ENCODE measurements at regions not wholly inside any gene's neighbourhood (a gene's known extent, or its start where the extent isn't known, plus 50 kb on each side); places are given as distances from the start of the nearest gene placed in this dataset.

GRCh38 chr3:70582803-70583202 is 270.4 kb upstream of the MDFIC2 start:
- no peak overlapping the region for H3K4me2 ChIP-seq (ENCODE audit: low read length)
- WGBS (ENCODE audit: extremely low coverage, insufficient coverage, insufficient read length): no CpG with 5 or more reads among the region's 1 CpG
- no peak overlapping the region for H4K91ac ChIP-seq (ENCODE audit: low read depth, low read length)

GRCh38 chr3:70580021-70580420 is 267.6 kb upstream of the MDFIC2 start:
- Histone ChIP-seq H3K27ac (ENCODE audit: low read depth, low read length) (no peak overlapping the region), H2AFZ (ENCODE audit: insufficient read depth, low read length, poor library complexity) (no peak overlapping the region), H2BK120ac (ENCODE audit: insufficient read depth, low read length, poor library complexity) (no peak overlapping the region), H3K4me2 (ENCODE audit: low read length) (no peak overlapping the region), H3K4ac (ENCODE audit: low read depth, low read length) (no peak overlapping the region), H4K91ac (ENCODE audit: low read depth, low read length) (no peak overlapping the region), H4K8ac (ENCODE audit: low read depth, low read length) (no peak overlapping the region), H2AK5ac (ENCODE audit: low read length) (no peak overlapping the region), H3K36me3 (ENCODE audit: control insufficient read depth in 1 of 2, insufficient read depth in 2 of 2, low read length in 2 of 2) (no peaks in the 10 kb centered on the region), H2BK5ac (ENCODE audit: low read depth, low read length, poor library complexity) (no peak overlapping the region), H3K4me1 (ENCODE audit: control insufficient read depth in 1 of 2, insufficient read depth in 2 of 2, low read length in 2 of 2) (no peaks in the 10 kb centered on the region), H3K27me3 (ENCODE audit: insufficient read depth, low read length) (no peaks in the 10 kb centered on the region), H2BK12ac (ENCODE audit: low read length) (no peak overlapping the region), H3K23ac (ENCODE audit: low read length) (no peak overlapping the region), H4K12ac (ENCODE audit: low read depth, low read length) (no peak overlapping the region), H3K18ac (ENCODE audit: low read length) (no peak overlapping the region), H3K9ac (ENCODE audit: low read length) (no peak overlapping the region), H3K79me2 (ENCODE audit: control insufficient read depth, insufficient read depth, low read length, poor library complexity) (no peaks in the 10 kb centered on the region), H3K9me3 (ENCODE audit: insufficient read depth, low read depth, low read length) (no peaks in the 10 kb centered on the region), H3K14ac (ENCODE audit: low read length) (no peak overlapping the region), H3K79me1 (ENCODE audit: low read length) (no peaks in the 10 kb centered on the region), H3K4me3 (ENCODE audit: low read depth, low read length) (no peak overlapping the region)
- DNase-seq: no peak
- no CpG with 5 or more reads among the region's 3 CpGs for WGBS (ENCODE audit: extremely low coverage, insufficient coverage, insufficient read length)

More at GRCh38 chr3:70582803-70583202, 270.4 kb upstream of the MDFIC2 start:
- H2AK5ac ChIP-seq (ENCODE audit: low read length): no peak overlapping the region
- H3K14ac ChIP-seq (ENCODE audit: low read length): no peak overlapping the region
- no peak for DNase-seq
- H2BK120ac ChIP-seq (ENCODE audit: insufficient read depth, low read length, poor library complexity): no peak overlapping the region
- no peaks in the 10 kb centered on the region for H3K79me2 ChIP-seq (ENCODE audit: control insufficient read depth, insufficient read depth, low read length, poor library complexity)
- no peak overlapping the region for H3K4me3 ChIP-seq (ENCODE audit: low read depth, low read length)
- H4K8ac ChIP-seq (ENCODE audit: low read depth, low read length): no peak overlapping the region
- no peak overlapping the region for H3K27ac ChIP-seq (ENCODE audit: low read depth, low read length)
- H3K79me1 ChIP-seq (ENCODE audit: low read length): no peaks in the 10 kb centered on the region
- no peaks in the 10 kb centered on the region for H3K4me1 ChIP-seq (ENCODE audit: control insufficient read depth in 1 of 2, insufficient read depth in 2 of 2, low read length in 2 of 2)
- no peaks in the 10 kb centered on the region for H3K27me3 ChIP-seq (ENCODE audit: insufficient read depth, low read length)
- H3K36me3 ChIP-seq (ENCODE audit: control insufficient read depth in 1 of 2, insufficient read depth in 2 of 2, low read length in 2 of 2): no peaks in the 10 kb centered on the region
- H2BK5ac ChIP-seq (ENCODE audit: low read depth, low read length, poor library complexity): no peak overlapping the region
- no peak overlapping the region for H3K18ac ChIP-seq (ENCODE audit: low read length)
- no peak overlapping the region for H2AFZ ChIP-seq (ENCODE audit: insufficient read depth, low read length, poor library complexity)
- no peak overlapping the region for H3K4ac ChIP-seq (ENCODE audit: low read depth, low read length)
- no peak overlapping the region for H2BK12ac ChIP-seq (ENCODE audit: low read length)
- H3K9ac ChIP-seq (ENCODE audit: low read length): no peak overlapping the region
- H3K9me3 ChIP-seq (ENCODE audit: insufficient read depth, low read depth, low read length): no peaks in the 10 kb centered on the region
- H4K12ac ChIP-seq (ENCODE audit: low read depth, low read length): no peak overlapping the region
- no peak overlapping the region for H3K23ac ChIP-seq (ENCODE audit: low read length)

DNA sequence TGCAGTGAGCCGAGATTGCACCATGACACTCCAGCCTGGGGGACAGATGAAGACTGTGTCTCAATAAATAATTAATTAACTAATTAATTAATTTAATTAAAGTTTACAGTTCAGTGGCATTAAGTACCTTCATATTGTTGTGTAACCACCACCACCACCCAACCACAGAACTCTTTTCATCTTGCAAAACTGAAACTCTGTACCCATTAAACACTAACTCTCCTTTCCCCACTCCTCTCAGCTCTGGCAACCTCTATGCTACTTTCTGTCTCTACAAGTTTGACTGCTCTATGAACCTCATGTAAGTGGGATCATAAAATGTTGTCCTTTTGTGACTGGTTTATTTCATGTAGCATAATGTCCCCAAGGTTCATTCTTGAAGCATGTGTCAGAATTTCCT is 259.3 kb upstream of the MDFIC2 start:
- Histone ChIP-seq H3K27me3 (ENCODE audit: insufficient read depth, low read length) (no peaks in the 10 kb centered on the region), H3K4me3 (ENCODE audit: low read depth, low read length) (no peak overlapping the region), H3K36me3 (ENCODE audit: control insufficient read depth in 1 of 2, insufficient read depth in 2 of 2, low read length in 2 of 2) (no peaks in the 10 kb centered on the region), H3K18ac (ENCODE audit: low read length) (no peak overlapping the region), H3K4ac (ENCODE audit: low read depth, low read length) (no peak overlapping the region), H3K9ac (ENCODE audit: low read length) (no peak overlapping the region), H2AFZ (ENCODE audit: insufficient read depth, low read length, poor library complexity) (no peak overlapping the region), H3K4me1 (ENCODE audit: control insufficient read depth in 1 of 2, insufficient read depth in 2 of 2, low read length in 2 of 2) (no peaks in the 10 kb centered on the region), H4K12ac (ENCODE audit: low read depth, low read length) (no peak overlapping the region), H3K27ac (ENCODE audit: low read depth, low read length) (no peak overlapping the region), H3K79me1 (ENCODE audit: low read length) (no peaks in the 10 kb centered on the region), H4K8ac (ENCODE audit: low read depth, low read length) (no peak overlapping the region), H3K4me2 (ENCODE audit: low read length) (no peak overlapping the region), H3K23ac (ENCODE audit: low read length) (no peak overlapping the region), H3K14ac (ENCODE audit: low read length) (no peak overlapping the region), H2BK5ac (ENCODE audit: low read depth, low read length, poor library complexity) (no peak overlapping the region), H2BK12ac (ENCODE audit: low read length) (no peak overlapping the region), H4K91ac (ENCODE audit: low read depth, low read length) (no peak overlapping the region), H2BK120ac (ENCODE audit: insufficient read depth, low read length, poor library complexity) (no peak overlapping the region), H3K9me3 (ENCODE audit: insufficient read depth, low read depth, low read length) (no peaks in the 10 kb centered on the region), H2AK5ac (ENCODE audit: low read length) (no peak overlapping the region), H3K79me2 (ENCODE audit: control insufficient read depth, insufficient read depth, low read length, poor library complexity) (no peaks in the 10 kb centered on the region)
- WGBS (ENCODE audit: extremely low coverage, insufficient coverage, insufficient read length): no CpG with 5 or more reads among the region's 1 CpG
- no peak for DNase-seq

GRCh38 chr3:70570584-70570983 is 258.1 kb upstream of the MDFIC2 start:
- Histone ChIP-seq H2AK5ac (ENCODE audit: low read length) (no peak overlapping the region), H4K91ac (ENCODE audit: low read depth, low read length) (no peak overlapping the region), H3K79me2 (ENCODE audit: control insufficient read depth, insufficient read depth, low read length, poor library complexity) (no peaks in the 10 kb centered on the region), H4K12ac (ENCODE audit: low read depth, low read length) (no peak overlapping the region), H3K18ac (ENCODE audit: low read length) (no peak overlapping the region), H2AFZ (ENCODE audit: insufficient read depth, low read length, poor library complexity) (no peak overlapping the region), H3K9me3 (ENCODE audit: insufficient read depth, low read depth, low read length) (no peaks in the 10 kb centered on the region), H3K27me3 (ENCODE audit: insufficient read depth, low read length) (no peaks in the 10 kb centered on the region), H3K23ac (ENCODE audit: low read length) (no peak overlapping the region), H3K4me3 (ENCODE audit: low read depth, low read length) (no peak overlapping the region), H3K14ac (ENCODE audit: low read length) (no peak overlapping the region), H4K8ac (ENCODE audit: low read depth, low read length) (no peak overlapping the region), H3K27ac (ENCODE audit: low read depth, low read length) (no peak overlapping the region), H3K4me2 (ENCODE audit: low read length) (no peak overlapping the region), H3K4ac (ENCODE audit: low read depth, low read length) (no peak overlapping the region), H2BK12ac (ENCODE audit: low read length) (no peak overlapping the region), H3K79me1 (ENCODE audit: low read length) (no peaks in the 10 kb centered on the region), H3K4me1 (ENCODE audit: control insufficient read depth in 1 of 2, insufficient read depth in 2 of 2, low read length in 2 of 2) (no peaks in the 10 kb centered on the region), H2BK5ac (ENCODE audit: low read depth, low read length, poor library complexity) (no peak overlapping the region), H2BK120ac (ENCODE audit: insufficient read depth, low read length, poor library complexity) (no peak overlapping the region), H3K36me3 (ENCODE audit: control insufficient read depth in 1 of 2, insufficient read depth in 2 of 2, low read length in 2 of 2) (no peaks in the 10 kb centered on the region), H3K9ac (ENCODE audit: low read length) (no peak overlapping the region)
- WGBS (ENCODE audit: extremely low coverage, insufficient coverage, insufficient read length): no CpG with 5 or more reads among the region's 1 CpG
- DNase-seq: no peak
